ENCODE measurements at regions not wholly inside any gene's neighbourhood (a gene's known extent, or its start where the extent isn't known, plus 50 kb on each side); places are given as distances from the start of the nearest gene placed in this dataset.

DNA sequence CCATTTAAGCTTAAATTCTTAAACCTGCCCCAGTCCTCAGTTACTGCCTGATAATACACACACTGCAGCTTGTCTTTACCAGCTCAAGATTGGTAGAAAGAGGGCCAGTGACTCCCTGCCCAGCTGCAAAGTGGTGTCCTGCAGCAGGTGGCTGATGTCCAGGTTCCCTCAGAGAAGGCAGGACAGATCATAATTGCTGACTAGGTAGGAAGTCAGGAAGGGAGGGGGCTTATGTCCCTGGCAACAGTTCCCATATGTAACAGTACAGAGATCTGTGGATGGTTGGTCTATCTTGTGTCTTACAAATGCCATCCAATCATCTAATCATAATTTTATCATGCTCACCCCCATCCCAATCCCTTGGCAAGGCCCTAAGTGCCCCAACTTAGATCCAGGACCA is 492.1 kb upstream of the PPP2R3A start:
- no peak for DNase-seq (ENCODE audit: low spot score)

DNA sequence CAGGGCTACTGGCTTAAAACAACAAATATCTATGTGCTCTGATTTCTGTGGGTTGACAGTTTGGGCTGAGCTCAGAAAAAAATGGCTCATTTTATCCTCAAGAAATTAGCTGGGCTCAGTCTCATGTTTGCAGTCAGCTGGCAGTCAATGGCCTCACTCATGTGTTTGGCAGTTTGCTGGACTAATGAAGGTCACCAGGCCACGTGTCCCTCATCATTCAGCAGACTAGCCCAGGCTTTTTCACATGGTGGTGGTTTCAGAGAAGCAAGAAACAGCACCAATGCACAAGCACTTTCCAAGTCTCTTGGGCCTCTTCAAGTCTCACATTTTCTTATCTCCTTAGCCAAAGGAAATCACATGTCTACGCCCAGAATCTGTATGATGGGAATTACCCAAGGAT is 478.3 kb upstream of the PPP2R3A start:
- no peak for DNase-seq (ENCODE audit: low spot score)

DNA sequence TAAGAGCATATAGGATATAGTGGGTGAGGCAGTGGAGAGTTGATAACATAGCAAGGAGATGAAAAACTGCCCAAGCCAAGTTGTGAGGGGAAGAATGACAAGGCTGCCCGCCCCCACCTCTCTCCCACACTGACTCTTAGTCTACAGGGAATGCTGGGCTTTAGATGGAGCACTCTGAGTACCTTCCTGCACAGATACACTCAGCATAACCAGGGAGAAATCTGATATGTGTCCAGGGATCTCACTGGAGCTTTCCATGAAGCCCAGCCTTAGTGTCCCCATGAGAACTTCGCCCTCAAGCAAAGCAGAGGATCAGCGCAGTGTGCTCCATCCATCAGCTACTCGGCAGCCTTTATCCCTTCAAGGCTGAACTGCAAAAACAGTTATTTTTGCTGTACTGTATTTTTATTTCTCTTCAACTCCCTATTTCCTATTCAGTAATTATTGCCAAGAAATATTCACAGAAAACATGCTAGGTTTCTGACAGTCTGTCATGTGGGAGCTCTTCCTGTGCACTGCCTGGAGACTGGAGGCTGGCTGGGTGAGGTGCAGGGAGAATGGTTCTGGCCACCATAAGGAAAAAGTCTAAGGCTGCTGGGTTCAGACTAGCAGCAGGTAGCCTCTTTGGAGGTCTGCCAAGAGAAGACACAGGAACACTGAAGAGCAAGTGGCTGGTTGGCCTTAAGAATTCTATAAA is 475.2 kb upstream of the PPP2R3A start:
- DNase-seq (ENCODE audit: low spot score), result no peak

DNA sequence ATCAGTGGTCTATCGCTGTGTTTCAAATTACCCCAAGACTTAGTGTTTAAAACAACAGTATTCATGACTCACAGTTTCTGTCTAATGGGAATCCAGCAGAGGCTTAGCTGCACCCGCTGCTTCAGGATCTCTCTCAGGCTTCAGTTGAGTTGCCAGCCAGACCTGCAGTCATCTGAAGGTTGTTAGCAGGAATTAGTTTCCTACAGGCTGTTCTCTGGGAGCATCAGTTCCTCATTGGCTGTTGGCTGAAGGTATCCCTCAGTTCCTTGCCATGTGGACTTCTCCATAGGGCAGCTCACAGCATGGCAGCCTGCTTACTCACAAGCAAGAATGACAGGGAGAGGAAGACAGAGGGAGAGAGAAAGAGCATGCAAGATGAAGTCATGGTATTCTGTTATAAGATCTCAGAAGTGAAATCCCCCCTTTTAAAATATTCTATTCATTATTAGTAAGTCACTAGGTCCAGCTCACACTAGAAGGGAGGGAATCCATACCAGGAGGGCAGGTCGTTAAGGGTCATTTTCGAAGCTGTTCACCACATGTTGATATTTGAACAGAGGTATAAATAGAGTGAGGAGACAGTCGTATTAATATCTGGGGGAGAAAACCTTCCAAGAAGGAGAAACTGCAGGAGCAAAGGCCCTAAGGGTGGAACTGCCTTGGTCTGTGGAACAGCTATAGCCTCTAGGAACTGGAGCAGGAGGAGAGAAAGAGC is 473.9 kb upstream of the PPP2R3A start:
- peak; percentile 64 for DNase-seq (ENCODE audit: low spot score)

DNA sequence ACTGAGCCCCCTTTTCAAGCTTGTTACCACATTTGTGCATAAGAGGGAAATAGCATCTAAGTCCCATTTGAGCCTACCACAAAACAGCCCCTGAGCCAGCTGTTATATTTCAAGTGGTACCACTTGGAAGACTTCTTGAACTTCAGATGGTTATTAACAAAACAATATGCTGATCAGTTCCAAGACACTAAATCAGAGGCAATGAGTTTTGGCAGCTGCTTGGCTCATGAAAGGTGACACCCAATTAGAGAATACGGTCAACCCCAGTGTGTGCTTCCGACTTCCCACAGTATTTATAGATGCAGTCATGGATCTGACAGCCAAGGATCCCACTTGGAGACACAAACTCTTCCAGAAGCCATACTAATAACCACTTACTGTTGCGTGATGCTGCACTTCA is 469.6 kb upstream of the PPP2R3A start:
- DNase-seq (ENCODE audit: low spot score), result no peak

DNA sequence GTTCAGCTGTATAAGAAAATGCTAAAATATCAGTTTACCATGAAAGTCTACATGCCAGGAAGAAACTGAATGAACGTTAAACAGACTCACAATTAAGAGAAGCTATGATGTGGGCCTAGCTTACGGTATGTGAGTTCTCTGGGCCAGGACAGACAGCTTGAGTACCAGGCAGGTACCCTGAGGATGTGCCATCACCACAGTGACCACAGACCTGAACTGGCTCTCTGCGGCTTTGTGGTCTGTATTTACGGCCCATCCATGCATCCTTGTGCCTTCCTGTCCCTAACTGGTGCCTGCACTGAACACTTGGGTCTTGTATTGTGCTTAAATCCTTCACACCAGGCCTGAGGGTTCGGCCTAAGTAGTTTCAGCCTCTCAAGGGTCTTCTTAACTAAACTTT is 467.5 kb upstream of the PPP2R3A start:
- DNase-seq (ENCODE audit: low spot score), result no peak

DNA sequence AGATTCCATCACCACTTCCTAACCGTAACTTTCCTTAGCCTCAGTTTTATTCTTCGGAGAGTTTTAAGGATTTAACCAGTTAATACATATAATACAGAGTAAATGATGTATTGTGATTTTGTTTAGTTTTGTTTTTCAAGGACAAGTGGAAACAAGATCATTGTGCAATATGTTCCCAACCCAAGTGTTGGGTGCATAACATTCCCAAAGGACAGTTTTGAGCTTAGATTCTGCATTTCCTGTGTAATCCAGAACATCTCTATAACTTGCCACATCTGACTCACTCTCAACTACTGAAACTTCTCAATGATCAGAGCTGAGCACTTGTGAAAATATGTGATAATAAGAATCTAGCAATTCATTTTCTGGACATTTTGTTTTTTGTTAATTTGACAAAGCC is 466.1 kb upstream of the PPP2R3A start:
- DNase-seq (ENCODE audit: low spot score), result no peak

DNA sequence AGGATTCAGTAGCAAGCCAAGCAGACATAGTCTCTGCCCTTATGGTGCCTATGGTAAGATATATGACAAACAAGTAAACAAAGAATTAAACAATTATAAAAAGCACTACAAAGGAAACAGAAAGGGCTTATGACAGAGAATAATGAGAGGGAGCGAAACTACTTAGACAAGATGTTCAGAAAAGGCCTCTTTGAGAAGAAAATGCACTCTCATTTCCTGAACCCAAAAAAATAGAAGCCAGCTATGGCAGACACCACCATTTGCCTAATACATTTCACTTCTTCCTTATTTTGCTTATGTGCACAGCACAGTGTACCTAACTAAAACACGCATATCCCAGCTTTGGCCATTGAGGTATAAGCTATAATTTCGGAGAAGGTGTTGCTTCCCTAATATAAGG is 465.5 kb upstream of the PPP2R3A start:
- no peak for DNase-seq (ENCODE audit: low spot score)

DNA sequence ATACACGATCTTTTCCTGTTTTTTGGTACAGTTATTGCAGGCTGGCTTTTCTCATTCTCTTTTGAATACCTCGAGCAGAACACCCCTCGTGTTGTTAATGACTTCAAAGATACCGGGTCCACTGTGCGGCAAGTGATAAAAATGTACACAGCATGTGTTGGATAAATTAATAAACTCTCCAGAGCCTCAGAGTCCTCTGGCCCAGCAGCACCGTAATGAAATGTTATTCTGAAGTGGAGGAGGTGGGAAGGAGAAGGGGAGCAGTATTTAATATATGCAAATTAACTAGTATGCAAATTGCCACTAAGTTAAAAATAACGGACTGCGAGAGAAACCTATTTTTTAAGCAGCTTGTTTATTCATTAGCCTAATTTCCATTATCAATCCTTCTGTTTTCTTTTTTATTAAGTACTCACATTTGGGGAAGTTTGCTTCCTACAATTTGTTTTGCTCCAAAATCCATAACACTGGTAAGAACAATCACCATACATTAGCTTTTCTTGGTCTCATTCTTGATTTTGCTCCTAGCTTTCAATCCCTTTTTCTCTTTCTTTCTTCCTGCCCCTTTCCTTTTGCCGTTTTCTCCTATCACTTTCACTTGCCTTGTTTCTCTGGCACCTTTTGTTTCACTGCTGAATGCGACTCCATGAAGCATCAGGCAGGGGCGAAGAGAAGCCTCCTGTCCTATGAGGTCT is 462.3 kb upstream of the PPP2R3A start:
- DNase-seq (ENCODE audit: low spot score), result no peak

DNA sequence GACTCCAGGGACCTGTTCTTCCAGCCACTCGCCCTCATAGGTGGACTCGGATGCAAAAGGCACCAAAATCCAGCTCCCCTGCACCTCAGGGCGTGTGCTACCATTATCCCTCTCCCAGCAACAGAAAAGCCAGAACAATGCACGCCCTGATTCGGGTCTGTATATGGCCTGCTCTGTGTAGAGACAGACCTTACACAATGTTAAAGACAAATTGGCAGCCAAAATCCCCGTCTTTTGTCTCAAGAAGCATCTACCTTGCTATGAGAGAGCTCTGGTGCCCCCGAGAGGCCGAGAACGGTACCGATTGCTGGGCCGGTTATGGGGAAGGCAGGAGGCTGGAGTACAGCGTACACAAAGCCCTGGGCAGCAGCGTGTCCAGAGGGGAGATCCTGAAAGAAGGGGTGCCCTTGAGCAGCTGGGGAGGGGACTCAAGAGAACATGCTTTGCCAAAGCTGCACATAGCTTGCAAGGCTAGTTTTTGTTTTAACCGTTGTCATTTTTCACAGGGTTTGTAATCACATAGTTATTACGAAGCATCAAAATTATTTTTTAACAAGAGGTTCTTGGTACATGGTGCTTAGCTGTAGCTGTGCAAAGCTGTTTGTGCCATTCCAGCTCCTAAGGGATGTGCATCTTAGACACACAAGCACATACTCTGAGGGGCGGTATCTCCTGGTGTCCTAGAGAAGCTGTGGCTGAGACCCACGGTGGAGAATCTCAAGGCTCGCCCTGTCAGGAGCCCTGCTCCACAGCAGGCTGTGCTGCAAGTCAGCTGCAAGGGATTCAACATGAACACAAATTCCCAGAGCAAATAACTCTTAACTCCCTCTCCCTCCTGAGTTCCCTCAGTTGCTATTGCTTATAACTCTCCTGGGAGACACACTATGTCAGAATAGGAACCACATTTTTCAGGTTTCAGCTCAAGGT is 461.5 kb upstream of the PPP2R3A start:
- DNase-seq (ENCODE audit: low spot score), result peak; percentile 59

DNA sequence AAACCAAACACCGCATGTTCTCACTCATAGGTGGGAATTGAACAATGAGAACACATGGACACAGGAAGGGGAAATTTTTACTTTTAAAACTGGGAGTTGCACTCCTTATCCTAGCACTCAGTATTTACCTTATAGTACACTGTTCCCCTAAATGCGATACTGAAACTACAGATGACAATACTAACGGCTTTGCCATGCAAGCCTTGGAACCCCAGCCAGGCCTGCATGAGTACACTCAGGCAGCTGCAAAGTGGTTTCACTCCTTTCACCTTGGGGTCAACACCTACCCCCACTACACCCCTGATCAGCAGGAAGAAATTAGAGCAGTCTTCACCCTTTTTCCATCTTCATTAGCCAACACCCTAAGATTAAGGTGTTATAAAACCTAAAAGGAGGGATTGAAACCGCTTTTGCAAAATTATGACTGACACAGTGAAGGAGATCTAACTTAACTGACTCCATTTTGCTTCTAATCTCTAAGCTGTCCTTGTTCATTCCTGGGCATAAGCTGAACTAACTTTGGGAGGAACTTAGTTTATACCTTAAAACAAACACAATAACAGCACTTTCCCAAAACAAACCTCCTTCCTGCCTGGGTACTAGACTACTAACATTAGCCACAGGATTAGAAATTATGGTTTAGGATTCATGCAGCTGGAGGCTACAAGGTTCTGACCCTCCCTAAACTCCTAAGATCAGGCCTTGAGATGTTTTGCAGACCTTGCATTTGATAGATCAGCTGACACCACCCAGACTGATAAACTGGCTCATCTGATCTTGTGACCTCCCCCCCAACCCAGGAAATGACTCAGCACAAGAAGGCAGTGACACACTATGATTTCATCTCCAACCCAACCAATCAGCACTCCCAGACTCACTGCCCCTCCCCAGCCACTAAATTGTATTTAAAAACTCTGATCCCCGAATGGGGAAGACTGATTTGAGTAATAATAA is 452.1 kb upstream of the PPP2R3A start:
- peak; percentile 17 for DNase-seq (ENCODE audit: low spot score)

DNA sequence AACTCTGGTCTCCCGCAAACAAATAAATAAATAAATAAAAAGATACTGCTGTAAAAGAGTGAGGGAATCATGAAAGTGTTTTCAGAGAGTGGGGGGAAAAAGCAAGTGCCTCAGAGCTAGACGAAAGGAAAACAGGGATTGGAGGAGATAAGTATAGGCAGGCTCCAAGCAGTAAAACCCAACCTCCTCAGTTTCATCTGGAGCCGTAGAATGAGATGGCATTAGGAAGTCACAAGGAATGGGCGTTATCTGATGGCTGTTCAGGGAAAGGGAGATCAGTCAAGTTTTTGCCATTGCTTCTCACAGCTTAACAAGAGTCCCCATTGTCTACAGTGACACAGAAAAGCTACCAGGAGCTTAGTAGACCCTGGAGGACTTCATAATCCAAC is 451.5 kb upstream of the PPP2R3A start:
- no peak for DNase-seq (ENCODE audit: low spot score)

DNA sequence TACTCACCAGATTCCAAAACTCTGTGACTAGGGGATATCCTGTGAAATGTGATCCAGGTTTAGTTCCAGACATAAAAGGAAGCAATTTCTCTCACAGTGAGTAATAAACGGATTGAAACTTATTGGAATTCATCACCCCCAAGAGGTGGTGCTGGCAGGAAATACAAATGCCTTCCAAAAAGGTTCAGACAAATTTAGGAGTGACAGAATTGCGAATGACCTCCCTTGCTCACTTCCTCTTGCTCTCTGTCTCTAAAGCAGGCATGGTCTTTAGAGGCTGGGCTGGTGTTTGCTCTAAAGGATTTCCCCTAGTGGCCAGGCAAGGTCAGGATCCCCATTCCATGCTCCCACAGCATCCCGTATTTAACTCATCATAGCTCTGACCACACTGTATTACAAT is 449.4 kb upstream of the PPP2R3A start:
- DNase-seq (ENCODE audit: low spot score), result no peak

DNA sequence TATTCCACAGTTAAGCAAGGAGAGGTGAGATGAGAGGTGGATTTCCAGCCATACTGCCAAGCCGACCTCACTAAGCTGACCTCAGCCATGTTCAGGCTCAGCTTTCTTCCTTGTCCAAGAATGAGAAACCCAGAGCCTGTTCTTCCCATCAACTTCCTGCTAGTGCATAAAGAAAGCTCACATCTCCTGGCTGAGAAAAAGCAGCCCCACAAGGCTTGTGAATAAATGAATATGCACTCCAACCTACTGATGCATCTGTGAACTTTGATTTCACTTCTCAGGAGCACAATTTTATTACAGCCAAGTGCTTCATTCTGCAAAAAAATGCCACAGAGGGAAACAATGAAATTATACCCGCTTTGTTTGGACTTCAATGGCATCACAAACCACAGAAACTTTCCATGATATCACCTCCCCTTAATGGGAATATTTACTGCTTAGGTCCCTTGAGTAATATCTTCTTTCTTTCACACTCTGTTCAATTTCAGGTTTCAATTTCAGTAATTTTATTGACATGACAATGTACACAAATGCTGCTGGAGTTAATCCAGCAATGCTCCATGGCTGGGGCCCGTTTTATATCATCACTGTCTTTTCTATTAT is 437.0 kb upstream of the PPP2R3A start:
- DNase-seq (ENCODE audit: low spot score), result no peak

DNA sequence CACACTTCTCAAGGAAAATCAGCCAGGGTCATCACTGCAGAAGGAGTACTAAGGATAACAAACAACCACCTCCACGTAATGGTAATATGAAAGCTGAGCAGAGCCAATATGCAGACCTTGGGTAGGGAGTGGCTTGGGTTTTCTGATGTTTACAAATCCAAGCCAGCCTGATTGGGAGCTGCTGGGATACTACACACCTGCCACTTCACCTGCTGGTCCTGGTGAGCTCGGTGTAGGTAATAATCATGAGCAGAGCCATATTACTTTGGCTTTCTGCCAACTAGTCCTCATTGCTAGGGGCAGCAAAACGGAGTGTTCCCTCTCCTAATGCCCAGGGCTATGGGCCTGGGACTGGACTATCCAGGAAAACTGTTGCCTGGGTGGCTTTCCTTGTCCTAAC is 433.5 kb upstream of the PPP2R3A start:
- no peak for DNase-seq (ENCODE audit: low spot score)

DNA sequence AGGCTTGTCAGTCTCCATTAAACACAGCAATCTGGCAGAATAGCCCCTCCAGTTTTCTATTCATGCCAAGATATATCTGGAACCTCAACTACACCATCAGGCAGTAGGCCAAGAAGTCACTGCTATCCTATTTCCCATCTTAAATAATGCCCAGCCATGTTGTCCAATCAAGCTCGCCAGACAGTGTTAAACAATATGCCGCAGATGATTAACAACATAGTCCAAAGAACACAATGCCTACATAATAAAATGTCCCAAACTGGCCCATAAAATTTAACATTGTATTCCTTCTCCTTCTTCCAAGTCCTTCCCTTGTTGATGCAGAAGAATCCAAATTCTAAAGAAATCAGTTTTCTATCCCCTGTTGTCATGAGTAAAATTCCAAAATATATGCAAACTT is 427.4 kb upstream of the PPP2R3A start:
- no peak for DNase-seq (ENCODE audit: low spot score)

DNA sequence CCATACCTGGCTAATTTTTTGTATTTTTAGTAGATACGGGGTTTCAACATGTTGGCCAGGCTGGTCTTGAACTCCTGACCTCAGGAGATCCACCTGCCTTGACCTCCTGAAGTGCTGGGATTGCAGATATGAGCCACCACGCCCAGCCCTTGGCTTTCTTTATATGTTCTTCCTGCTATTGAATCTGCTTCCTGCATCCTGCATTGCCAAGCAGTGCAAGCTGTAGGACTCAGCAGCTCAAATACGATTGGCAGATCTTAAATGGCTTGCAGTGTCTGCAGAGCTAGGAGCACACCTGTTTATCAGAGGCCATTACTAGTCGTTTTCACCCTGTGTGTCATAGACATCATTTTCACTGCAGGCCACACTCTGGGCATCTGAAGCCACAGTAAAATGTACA is 426.2 kb upstream of the PPP2R3A start:
- no peak for DNase-seq (ENCODE audit: low spot score)

DNA sequence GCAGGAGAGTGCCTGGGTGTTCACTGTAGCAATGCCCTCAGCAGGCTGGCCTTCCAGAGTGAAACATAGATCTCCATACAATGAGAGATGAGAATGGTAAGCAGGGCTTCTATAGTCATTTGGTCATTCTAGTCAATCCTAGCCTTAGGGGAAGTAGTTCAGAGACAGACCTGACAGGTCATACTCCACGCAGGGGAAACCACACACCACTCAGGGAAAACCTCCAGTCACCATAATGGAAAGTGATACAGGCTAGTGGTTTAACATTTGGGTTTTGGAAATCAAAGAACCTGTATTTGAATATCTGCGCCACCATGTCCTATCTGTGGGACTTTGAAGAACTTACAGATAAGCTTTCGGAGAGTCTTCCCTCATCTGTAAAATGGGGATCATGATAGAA is 425.7 kb upstream of the PPP2R3A start:
- no peak for DNase-seq (ENCODE audit: low spot score)

DNA sequence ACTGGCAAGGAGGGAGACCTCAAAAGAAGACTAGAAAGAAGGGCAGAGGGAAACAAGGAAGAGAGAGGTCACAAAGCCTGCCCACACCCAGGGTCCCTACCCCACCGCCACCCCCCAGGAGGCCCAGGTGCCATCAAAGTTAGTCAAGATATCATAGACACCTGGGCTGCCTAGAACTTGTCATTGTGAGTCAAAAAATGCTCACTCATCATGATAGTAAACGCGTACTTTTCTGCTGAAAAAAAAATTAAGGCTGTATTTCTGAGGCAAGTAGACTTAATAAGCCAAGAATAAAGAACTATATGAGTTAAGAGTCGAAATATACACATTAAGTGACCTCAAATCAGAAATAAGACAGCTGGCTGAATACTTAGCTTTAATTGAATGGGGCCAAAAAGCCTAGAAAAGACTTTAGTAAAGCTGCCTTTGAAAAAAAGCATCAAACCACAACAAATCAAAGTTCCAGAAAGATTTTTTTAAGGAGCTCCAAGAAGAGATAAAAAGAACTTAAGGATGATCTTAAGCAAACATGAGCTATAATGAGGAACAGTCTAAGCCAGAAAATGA is 415.5 kb upstream of the PPP2R3A start:
- DNase-seq (ENCODE audit: low spot score), result peak; percentile 86

DNA sequence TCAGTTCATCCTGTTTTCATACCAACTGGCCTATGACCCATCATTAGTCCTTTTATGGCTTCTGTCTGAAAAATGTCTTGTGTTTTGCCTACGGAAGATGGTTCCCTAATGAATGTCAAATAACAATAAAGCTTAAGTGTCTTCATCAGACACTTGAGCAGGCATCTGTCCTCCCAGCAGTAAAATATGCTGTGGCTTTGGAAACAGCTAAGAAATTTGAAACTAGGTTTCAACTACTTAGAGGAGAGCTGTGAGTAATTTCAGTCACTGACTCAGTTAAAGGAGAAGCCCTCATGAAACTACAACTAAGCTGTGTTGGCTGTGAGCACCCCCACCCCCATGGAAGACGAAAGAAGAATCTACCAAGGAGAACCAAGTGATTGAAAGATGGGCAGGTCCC is 409.4 kb upstream of the PPP2R3A start:
- no peak for DNase-seq (ENCODE audit: low spot score)

Measured in umbilical cord (tissue), 1 donor.